NB4 (cell line): ENCODE measurements at regions not wholly inside any gene's neighbourhood (a gene's known extent, or its start where the extent isn't known, plus 50 kb on each side); places are given as distances from the start of the nearest gene placed in this dataset.

Experiments used
- CTCF ChIP-seq: IDR thresholded peaks from one replicate; pipeline ENCODE4 v1.5.1; 2012; ENCODE audit warnings: low read depth, low read length
- MYC ChIP-seq: IDR thresholded peaks from 2 replicates; pipeline ENCODE4 v1.6.1; 2011; ENCODE audit warnings: low read depth, low read length
- POLR2A ChIP-seq: IDR thresholded peaks from 2 replicates; pipeline ENCODE4 v1.6.1; 2011; ENCODE audit warnings: mild to moderate bottlenecking; ENCODE audit not compliant: insufficient read length; ENCODE audit errors: extremely low read depth
- TF ChIP-seq, protein P1 (sequence below): IDR thresholded peaks from 2 replicates; pipeline ENCODE4 v1.6.1; 2011; ENCODE audit warnings: low read depth, low read length

- TF ChIP-seq CTCF (no peak), POLR2A (no peak), MYC (no peak)
- TF ChIP-seq, protein P1, sequence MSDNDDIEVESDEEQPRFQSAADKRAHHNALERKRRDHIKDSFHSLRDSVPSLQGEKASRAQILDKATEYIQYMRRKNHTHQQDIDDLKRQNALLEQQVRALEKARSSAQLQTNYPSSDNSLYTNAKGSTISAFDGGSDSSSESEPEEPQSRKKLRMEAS = no peak
Measured at GRCh38 chr3:164417955-164418354, 660.3 kb downstream of the SI start.
